IPS-NIHi7 (cell line): ENCODE measurements at regions not wholly inside any gene's neighbourhood (a gene's known extent, or its start where the extent isn't known, plus 50 kb on each side); places are given as distances from the start of the nearest gene placed in this dataset.

ENCODE experiments used
- DNase-seq: peaks from one replicate; pipeline ENCODE4 v3.0.0; 2012; ENCODE audit warnings: mixed read lengths; ENCODE audit errors: extremely low spot score

DNA sequence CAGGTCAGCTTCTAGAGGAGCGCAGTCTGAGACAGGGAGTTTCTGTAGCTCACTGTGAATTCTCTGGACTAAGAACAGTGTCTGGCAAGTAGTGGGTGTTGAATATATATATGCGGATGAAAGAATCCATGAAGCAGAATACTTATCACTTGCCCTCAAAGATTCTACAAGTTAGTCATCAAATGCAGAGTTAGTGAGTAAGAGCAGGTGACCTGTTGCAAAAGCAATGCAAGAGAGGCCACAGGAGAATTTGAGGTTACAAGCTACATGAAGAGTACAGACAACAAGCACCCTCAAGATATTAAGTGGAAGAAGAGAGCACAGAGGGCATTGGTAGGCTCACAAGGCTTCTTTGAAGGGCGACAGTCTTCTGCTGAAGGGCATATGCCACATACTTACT lies 103.4 kb upstream of the BTBD3 start:
- no peak for DNase-seq

DNA sequence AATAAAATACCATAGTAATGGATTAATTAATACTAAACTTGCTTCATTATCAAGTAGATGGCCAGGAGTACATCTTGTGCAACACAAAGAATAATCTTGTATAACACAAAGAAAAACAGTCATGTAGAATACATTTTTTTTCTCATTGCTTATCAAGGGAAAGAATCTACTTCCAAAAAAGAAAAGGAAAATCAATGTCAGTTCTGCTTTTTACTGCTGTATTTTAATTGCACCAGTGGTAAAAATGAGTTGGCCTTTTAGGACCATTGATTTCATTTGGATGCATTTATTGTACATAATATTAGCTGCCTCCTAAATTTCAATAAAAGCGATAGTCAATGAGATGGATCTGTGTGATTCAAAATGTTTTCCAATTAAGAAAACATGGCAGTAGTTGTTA lies 96.9 kb upstream of the BTBD3 start:
- no peak for DNase-seq

DNA sequence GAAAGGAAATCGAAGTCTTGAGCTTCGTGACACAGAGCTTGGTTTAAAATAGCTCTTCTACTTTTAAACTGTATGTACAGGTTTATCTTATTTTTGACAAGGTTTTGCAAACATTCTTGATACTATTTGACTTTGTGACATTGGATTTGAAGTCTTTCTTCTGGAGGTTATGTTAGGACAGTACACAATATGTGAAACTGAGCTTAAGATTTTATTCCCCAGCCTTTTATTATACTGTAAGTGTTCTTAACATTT lies 95.2 kb upstream of the BTBD3 start:
- DNase-seq: no peak

DNA sequence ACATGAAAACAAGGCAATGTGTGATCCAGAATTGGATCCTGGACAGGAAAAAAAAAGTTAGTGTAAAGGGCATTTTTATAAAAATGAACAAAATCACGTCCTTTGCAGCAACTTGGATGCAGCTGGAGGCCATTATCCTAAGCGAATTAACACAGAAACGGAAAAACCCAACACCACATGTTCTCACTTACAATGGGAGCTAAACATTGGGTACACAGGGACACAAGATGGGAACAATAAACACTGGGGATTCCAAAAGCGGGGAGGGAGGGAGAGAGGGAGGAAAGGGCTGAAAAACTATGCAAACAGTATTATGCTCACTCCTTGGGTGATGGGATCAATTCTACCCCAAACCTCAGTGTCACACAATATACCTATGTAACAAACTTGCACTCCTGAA lies 91.4 kb upstream of the BTBD3 start:
- no peak for DNase-seq

DNA sequence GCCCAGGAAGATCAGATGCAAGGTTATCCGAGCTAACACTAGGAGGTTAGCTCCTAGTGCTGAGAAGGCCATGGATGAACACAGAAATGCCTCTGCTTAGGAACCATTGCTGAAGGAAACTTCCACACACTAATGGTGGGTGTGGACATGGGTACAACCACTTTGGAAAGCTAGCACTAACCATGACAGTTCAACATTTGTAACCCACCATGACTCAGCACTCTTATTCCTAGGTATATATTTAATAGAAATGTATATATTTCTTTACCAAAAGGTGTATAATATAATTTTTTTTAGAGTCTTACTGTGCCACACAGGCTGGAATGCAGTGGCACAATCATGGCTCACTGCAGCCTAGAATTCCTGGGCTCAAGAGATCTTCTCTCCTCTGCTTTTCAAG lies 85.3 kb upstream of the BTBD3 start:
- DNase-seq: no peak

DNA sequence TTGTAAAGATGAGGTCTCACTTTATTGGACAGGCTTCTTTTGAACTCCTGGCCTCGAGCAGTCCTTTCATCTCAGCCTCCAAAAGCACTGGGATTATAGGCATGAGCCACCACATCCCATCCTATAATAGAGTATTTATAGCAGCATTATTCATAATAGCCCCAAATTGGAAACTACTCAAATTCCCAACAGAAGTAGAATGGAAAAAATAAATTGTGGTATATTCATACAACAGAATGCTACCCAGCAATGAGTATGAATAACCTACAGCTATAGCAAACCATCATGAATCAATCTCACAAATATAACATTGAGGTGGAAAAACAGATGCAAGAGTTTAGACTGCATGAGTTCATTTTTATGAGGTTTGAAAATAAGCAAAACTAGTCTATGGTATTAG lies 84.8 kb upstream of the BTBD3 start:
- DNase-seq: no peak

DNA sequence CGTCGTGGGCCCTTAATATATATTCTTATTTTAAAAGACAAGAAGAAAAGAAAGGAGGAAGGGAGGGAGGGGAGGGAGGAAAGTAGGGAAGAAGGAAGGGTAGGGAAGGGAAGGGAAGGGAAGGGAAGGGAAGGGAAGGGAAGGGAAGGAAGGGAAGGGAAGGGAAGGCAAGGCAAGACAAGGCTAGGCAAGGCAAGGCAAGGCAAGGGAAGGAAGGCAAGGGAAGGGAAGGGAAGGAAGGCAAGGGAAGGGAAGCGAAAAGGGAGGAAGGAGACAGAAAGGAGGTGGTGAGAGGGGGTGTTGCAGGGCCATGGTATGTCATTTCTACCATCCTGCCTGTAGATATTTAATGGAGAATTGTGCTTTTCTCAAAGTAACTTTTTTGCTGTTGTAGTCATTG lies 83.9 kb upstream of the BTBD3 start:
- no peak for DNase-seq

DNA sequence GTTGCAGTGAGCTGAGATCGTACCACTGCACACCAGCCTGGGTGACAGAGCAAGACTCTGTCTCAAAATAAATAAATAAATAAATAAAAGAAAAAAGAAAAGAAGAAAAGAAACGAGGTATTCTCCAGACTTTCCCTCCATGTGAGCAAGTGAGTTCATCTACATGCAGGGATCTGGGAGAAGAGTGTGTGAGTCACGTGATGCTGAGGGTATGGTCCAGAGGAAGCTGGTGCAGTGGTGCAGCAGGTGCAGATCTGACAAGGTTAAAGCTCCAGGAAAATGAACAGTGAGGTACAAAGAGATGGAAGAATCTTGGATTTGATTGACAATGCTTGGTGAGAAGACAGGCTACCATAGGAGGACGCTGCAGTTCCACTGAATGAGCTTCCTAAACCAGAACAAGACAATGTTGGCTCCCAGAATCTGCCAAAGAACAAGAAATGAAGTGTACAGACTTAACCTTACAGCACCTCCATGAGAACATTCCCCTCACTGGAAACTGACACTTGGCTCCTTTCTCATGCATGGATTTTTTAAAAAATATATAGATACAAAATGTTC lies 79.5 kb upstream of the BTBD3 start:
- no peak for DNase-seq

GRCh38 chr20:11841972-11842461 lies 75.7 kb upstream of the BTBD3 start:
- no peak for DNase-seq

DNA sequence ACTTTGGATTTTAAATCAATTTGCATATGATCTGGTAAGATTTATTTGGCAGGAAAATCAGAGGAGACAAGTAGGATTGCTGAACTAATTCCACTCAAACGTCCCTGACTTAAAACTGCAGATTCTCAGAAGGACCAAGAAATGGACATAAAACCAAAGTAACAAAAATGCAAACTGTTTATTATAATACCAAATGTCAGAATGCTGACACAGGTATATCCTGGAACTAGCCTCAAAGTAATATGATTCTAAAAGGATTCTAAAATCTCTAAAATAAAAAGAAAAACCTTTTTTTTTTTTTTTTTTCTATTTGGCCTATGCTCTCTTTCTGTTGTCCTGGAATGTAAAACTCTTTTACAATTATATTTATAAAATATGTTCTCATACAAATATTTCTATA lies 74.4 kb upstream of the BTBD3 start:
- DNase-seq: no peak

GRCh38 chr20:11844691-11845090 lies 73.0 kb upstream of the BTBD3 start:
- no peak for DNase-seq

GRCh38 chr20:11845340-11845739 lies 72.4 kb upstream of the BTBD3 start:
- no peak for DNase-seq

- no peak for DNase-seq
These were observed 71.6 kb upstream of the BTBD3 start for GRCh38 chr20:11846131-11846530.

- no peak for DNase-seq
These were observed 69.9 kb upstream of the BTBD3 start for GRCh38 chr20:11847827-11848226.

GRCh38 chr20:11849270-11849915 lies 68.3 kb upstream of the BTBD3 start:
- DNase-seq: no peak

GRCh38 chr20:11849976-11850670 lies 67.6 kb upstream of the BTBD3 start:
- no peak for DNase-seq

GRCh38 chr20:11850901-11851300 lies 66.8 kb upstream of the BTBD3 start:
- DNase-seq: no peak

GRCh38 chr20:11851646-11852045 lies 66.0 kb upstream of the BTBD3 start:
- no peak for DNase-seq

DNA sequence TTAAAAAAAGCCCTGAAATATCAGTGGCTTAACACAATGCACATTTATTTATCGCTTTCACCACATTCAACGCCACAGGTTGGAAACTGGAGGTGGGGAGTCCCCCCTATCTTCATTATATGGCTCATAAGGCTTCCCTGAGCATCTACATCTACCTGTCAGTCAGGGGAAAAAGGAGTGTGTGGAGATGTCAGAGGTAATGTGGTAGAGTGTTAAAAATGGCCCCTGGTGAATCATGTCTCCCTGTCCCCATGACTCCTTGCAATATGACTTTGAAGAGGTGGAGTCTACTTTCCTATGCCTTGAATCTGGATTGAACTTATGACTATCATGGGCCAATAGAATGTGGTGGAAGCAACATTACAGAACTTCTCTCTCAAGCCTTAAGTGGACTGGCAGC lies 65.5 kb upstream of the BTBD3 start:
- DNase-seq: no peak

DNA sequence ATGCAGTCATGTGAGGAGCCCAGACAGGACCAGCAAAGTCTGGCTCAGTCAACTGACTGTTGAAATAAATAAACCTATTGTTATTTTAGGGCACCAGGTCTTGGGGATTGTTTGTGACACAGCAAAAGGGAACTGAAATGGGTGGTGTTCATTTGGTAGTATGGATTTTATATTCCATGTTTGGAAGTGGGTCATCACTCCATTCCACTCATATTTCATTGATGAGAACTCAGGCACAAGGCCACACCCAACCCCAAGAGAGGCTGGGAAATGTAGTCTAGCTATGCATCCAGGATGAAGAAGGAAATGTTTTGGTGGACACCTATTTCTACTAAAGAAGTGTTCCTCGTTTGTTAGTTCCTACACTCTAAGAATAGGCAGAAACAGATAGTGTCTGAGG lies 64.9 kb upstream of the BTBD3 start:
- DNase-seq: no peak

DNA sequence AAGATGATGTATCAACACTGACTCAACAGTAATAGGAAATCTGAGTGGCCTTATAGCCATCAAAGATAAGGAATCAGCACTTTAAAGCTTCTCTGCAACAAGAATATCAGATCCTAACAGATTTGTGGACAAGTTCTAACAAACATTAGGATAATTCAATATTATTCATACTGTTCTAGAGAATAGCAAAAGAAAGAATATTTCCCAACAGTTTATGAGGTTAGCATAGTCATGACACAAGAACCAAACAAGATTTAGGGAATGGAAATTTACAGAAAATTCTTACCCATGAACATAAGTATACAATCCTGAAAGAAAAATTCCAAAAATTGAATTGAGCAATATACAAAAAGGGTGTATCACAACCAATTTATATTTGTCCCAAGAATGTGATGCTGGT lies 64.3 kb upstream of the BTBD3 start:
- DNase-seq: no peak

DNA sequence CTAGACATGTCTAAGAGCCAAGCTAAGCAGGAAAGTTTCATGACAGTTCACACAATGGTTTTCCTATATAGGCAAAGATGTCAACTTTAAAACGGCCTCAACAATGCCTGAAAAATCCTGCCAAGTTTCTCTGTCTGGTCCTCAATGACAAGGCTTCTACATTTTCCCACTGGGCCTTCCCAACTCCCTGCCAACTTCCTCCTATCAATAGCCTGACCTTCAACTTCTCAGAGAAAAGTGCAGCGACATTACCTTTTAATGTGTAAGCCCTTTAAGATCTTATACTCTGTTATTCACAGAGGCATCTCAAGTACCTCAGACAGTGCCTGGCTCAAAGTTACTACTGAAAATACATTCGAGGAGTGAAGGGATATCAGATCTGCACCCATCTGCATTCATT lies 56.2 kb upstream of the BTBD3 start:
- DNase-seq: no peak

GRCh38 chr20:11867291-11867919 lies 50.3 kb upstream of the BTBD3 start:
- DNase-seq: no peak
